HL-60 (cell line): ENCODE measurements at regions not wholly inside any gene's neighbourhood (a gene's known extent, or its start where the extent isn't known, plus 50 kb on each side); places are given as distances from the start of the nearest gene placed in this dataset.

Source experiments
- DNase-seq, 2 experiments: peaks; one replicate each; pipeline ENCODE4 v3.0.0-alpha.2; 2010 to 2020; ENCODE audit warnings: low read depth in 1 of 2, low spot score in 1 of 2
- H3K27ac ChIP-seq: fragments of 250-450 bp; sonication (Bioruptor Pico); replicated peaks from 2 replicates; pipeline ENCODE4 v1.5.1; 2020; ENCODE audit warnings: mild to moderate bottlenecking, moderate library complexity
- H3K27me3 ChIP-seq: fragments of 250-450 bp; sonication (Bioruptor Pico); 2 replicates; pipeline ENCODE4 v1.5.1; 2021; ENCODE audit warnings: mild to moderate bottlenecking, moderate library complexity; ENCODE audit not compliant: insufficient read depth, poor library complexity, severe bottlenecking
- H3K4me3 ChIP-seq: replicated peaks from 2 replicates; pipeline ENCODE4 v1.5.1; 2011; ENCODE audit warnings: mild to moderate bottlenecking, control low read depth, low read length; ENCODE audit not compliant: insufficient read depth
- GABPA ChIP-seq: IDR thresholded peaks from 2 replicates; pipeline ENCODE4 v1.6.1; 2012; ENCODE audit warnings: low read depth
- POLR2AphosphoS5 ChIP-seq: IDR thresholded peaks from 2 replicates; pipeline ENCODE4 v1.6.1; 2012; ENCODE audit warnings: low read depth
- SPI1 ChIP-seq: IDR thresholded peaks from 2 replicates; pipeline ENCODE4 v1.6.1; 2012; ENCODE audit warnings: low read depth, mild to moderate bottlenecking, borderline replicate concordance
- TF ChIP-seq, protein P1 (sequence below): IDR thresholded peaks from one replicate; pipeline ENCODE4 v1.5.1; 2011; ENCODE audit warnings: low read length, control low read depth, inconsistent platforms; ENCODE audit not compliant: insufficient read depth
- TF ChIP-seq, protein P2 (sequence below): IDR thresholded peaks from 2 replicates; pipeline ENCODE4 v1.6.1; 2012; ENCODE audit warnings: low read depth; ENCODE audit not compliant: insufficient replicate concordance

DNA sequence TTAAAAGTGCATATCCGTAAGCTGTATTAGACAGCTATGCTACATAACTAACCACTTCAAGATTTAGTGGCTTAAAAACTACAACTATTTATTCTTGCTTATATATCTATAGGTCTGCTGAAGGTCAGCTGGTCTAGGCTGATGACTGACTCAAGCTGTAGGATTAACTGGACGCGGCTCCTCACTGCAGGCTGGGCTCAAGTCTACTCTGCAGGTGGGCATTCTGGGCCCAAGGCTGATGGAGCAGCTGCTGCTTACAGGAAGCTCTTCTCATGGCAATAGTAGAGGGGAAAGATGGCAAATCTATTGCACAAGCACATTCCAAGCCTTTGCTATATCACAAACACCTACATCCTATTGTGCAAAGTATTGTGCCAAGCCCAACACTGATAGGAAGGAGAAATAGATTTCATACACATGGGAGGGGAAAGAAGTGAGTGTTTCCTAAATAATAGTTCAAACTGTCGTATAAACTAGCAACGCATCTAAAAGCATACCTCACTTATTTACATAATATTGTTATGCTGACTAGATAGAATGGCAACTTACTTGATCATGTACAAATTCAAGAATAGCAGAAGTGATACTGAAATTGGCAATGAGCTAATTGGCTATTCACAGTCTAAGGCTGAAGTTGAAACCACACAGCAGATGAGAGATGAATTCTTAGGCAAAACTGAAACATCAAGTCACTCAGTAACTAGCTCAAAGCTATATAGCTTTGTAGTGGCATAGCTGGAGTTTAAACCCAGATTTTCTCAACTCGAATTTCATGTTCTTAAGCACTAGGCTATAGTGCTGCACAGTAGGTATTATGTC is 263.8 kb downstream of the NKX6-1 start:
- Histone ChIP-seq H3K4me3 (no peak overlapping the region), H3K27me3 (no peaks in the 10 kb centered on the region), H3K27ac (no peak overlapping the region)
- DNase-seq = no peak
- TF ChIP-seq, protein P1, sequence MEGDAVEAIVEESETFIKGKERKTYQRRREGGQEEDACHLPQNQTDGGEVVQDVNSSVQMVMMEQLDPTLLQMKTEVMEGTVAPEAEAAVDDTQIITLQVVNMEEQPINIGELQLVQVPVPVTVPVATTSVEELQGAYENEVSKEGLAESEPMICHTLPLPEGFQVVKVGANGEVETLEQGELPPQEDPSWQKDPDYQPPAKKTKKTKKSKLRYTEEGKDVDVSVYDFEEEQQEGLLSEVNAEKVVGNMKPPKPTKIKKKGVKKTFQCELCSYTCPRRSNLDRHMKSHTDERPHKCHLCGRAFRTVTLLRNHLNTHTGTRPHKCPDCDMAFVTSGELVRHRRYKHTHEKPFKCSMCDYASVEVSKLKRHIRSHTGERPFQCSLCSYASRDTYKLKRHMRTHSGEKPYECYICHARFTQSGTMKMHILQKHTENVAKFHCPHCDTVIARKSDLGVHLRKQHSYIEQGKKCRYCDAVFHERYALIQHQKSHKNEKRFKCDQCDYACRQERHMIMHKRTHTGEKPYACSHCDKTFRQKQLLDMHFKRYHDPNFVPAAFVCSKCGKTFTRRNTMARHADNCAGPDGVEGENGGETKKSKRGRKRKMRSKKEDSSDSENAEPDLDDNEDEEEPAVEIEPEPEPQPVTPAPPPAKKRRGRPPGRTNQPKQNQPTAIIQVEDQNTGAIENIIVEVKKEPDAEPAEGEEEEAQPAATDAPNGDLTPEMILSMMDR = no peak
- TF ChIP-seq SPI1 (no peak), POLR2AphosphoS5 (no peak), GABPA (no peak)
- TF ChIP-seq, protein P2, sequence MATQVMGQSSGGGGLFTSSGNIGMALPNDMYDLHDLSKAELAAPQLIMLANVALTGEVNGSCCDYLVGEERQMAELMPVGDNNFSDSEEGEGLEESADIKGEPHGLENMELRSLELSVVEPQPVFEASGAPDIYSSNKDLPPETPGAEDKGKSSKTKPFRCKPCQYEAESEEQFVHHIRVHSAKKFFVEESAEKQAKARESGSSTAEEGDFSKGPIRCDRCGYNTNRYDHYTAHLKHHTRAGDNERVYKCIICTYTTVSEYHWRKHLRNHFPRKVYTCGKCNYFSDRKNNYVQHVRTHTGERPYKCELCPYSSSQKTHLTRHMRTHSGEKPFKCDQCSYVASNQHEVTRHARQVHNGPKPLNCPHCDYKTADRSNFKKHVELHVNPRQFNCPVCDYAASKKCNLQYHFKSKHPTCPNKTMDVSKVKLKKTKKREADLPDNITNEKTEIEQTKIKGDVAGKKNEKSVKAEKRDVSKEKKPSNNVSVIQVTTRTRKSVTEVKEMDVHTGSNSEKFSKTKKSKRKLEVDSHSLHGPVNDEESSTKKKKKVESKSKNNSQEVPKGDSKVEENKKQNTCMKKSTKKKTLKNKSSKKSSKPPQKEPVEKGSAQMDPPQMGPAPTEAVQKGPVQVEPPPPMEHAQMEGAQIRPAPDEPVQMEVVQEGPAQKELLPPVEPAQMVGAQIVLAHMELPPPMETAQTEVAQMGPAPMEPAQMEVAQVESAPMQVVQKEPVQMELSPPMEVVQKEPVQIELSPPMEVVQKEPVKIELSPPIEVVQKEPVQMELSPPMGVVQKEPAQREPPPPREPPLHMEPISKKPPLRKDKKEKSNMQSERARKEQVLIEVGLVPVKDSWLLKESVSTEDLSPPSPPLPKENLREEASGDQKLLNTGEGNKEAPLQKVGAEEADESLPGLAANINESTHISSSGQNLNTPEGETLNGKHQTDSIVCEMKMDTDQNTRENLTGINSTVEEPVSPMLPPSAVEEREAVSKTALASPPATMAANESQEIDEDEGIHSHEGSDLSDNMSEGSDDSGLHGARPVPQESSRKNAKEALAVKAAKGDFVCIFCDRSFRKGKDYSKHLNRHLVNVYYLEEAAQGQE = no peak

DNA sequence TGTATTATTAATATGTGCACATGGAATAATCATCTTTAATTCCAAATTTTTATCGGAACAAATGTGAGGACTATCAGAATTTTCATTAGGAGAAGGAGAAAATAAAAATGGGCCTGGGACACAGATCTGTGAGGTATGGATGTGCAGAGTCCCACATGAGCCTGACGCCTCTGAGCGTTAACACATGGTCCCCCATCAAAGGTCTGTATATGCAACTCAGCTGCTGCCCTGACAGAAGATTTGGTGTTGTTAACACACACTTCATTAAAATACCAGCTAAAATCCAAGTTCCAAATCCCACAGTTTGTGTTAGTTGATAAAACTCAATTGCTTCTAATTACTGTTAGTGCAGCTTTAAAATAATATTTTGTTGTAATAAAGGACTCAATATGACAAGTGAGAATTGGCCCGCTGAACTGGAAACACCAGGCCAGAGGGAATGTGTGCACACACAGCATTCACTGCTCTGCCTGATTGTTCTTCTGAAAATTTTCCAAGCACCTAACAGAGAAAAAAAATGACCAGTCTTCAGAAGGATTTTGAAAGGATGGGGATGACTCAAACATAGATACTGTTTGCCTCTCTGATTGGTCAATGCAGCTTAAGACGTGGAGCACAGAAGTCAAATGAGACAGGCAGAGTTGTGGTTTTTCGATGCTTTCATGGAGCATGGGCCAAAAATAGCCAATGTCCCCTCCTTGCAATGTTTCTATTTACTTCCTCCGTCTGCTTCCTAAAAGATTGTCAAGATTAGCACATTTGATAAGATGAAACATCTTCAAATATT is 266.6 kb downstream of the NKX6-1 start:
- Histone ChIP-seq H3K4me3 (no peak overlapping the region), H3K27ac (no peak overlapping the region), H3K27me3 (no peaks in the 10 kb centered on the region)
- TF ChIP-seq, protein P2 = no peak
- TF ChIP-seq SPI1 = no peak
- no peak for TF ChIP-seq POLR2AphosphoS5
- no peak for TF ChIP-seq GABPA
- TF ChIP-seq, protein P1 = no peak
- DNase-seq = no peak

DNA sequence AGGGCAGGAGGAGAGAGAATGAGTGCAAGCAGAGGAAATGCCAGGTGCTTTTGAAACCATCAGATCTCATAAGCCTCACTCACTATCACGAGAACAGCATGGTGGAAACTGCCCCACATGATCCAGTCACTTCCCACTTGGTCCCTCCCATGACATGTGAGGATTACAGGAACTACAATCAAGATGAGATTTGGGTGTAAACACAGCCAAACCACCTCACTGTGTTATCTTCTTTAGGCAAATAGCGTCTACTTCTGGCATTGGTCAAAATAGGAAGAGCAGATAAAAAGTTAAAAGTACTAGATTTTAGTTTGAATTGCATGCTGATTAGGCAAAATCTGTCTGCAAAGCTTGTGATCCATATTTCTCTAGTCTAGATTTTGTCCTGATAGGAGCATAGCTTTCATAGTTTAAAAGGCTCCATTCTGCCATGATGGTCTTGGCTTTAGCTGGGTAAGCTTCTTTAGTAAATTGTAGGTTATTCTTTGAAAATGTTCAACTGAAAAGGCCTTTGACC is 267.5 kb downstream of the NKX6-1 start:
- TF ChIP-seq GABPA (no peak), POLR2AphosphoS5 (no peak), SPI1 (no peak)
- TF ChIP-seq, protein P2 = no peak
- TF ChIP-seq, protein P1 = no peak
- DNase-seq = no peak
- Histone ChIP-seq H3K4me3 (no peak overlapping the region), H3K27ac (no peak overlapping the region), H3K27me3 (no peaks in the 10 kb centered on the region)
